ENCODE measurements at regions not wholly inside any gene's neighbourhood (a gene's known extent, or its start where the extent isn't known, plus 50 kb on each side); places are given as distances from the start of the nearest gene placed in this dataset.

DNA sequence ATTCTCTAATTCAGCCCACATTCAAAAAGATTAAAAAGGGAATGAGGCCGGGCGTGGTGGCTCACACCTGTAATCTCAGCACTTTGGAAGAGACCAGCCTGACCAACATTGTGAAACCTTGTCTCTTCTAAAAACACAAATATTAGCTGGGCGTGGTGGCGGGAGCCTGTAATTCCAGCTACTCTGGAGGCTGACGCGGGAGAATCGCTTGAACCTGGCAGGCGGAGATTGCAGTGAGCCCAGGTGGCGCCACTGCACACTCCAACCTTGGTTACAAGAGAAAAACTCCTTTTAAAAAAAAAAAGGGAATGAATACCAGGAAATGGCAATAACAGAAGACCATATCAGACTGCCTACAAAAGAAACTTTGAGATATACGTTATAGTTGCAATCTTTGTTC, 1244.5 kb downstream of the PCDH9 start:
- TF ChIP-seq, protein P1, sequence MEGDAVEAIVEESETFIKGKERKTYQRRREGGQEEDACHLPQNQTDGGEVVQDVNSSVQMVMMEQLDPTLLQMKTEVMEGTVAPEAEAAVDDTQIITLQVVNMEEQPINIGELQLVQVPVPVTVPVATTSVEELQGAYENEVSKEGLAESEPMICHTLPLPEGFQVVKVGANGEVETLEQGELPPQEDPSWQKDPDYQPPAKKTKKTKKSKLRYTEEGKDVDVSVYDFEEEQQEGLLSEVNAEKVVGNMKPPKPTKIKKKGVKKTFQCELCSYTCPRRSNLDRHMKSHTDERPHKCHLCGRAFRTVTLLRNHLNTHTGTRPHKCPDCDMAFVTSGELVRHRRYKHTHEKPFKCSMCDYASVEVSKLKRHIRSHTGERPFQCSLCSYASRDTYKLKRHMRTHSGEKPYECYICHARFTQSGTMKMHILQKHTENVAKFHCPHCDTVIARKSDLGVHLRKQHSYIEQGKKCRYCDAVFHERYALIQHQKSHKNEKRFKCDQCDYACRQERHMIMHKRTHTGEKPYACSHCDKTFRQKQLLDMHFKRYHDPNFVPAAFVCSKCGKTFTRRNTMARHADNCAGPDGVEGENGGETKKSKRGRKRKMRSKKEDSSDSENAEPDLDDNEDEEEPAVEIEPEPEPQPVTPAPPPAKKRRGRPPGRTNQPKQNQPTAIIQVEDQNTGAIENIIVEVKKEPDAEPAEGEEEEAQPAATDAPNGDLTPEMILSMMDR (IDR thresholded peaks at IDR 0.05; ENCODE audit: insufficient read depth, low read length, poor library complexity, severe bottlenecking) = no peak
- TF ChIP-seq EZH2phosphoT487 (conservative IDR thresholded peaks at IDR 0.05; ENCODE audit: low read length) = no peak

Data from SU-DHL-6 (cell line).